HEK293 (cell line): ENCODE measurements at regions not wholly inside any gene's neighbourhood (a gene's known extent, or its start where the extent isn't known, plus 50 kb on each side); places are given as distances from the start of the nearest gene placed in this dataset.

Experiments
- CTCF ChIA-PET: fragments of 350-600 bp; formaldehyde crosslinking; extraction: SDS; loops from one replicate; lab custom pipeline; 2021; ENCODE audit warnings: antibody characterized with exemption; lab: Yijun Ruan, JAX
- POLR2A ChIA-PET: fragments of 300-600 bp; formaldehyde crosslinking; extraction: SDS; loops from one replicate; lab custom pipeline; 2020; ENCODE audit warnings: antibody characterized with exemption, inconsistent platforms; lab: Yijun Ruan, JAX
- H3K27ac ChIP-seq: fragments of 200-500 bp; sonication (Bioruptor generic); 2 replicates; pipeline ENCODE4 v1.5.1; 2014; ENCODE audit warnings: low read depth, low read length, control low read depth, inconsistent platforms; ENCODE audit errors: extremely low read depth
- H3K36me3 ChIP-seq, 2 experiments: fragments of 200-500 bp in 1 of 2; sonication (Bioruptor generic) in 1 of 2; 1 replicate in 1 of 2; 2 replicates in 1 of 2; pipeline ENCODE4 v1.5.1; 2014 to 2017; ENCODE audit warnings: inconsistent platforms in 2 of 2, low read length in 2 of 2; ENCODE audit not compliant: control insufficient read depth in 2 of 2, insufficient read depth in 1 of 2
- H3K4me1 ChIP-seq: fragments of 200-500 bp; sonication (Bioruptor generic); 2 replicates; pipeline ENCODE4 v1.5.1; 2014; ENCODE audit warnings: mild to moderate bottlenecking, low read length, inconsistent platforms; ENCODE audit not compliant: control insufficient read depth, insufficient read depth
- H3K4me3 ChIP-seq: 2 replicates; pipeline ENCODE4 v1.5.1; 2011; ENCODE audit warnings: low read depth, mild to moderate bottlenecking, control low read depth, low read length, moderate library complexity
- H3K9me3 ChIP-seq: fragments of 200-500 bp; sonication (Bioruptor generic); 2 replicates; pipeline ENCODE4 v1.5.1; 2014; ENCODE audit warnings: low read depth, low read length, inconsistent platforms; ENCODE audit not compliant: control insufficient read depth, insufficient read depth
- ELK4 ChIP-seq: IDR thresholded peaks from 2 replicates; pipeline ENCODE4 v1.6.1; 2011; ENCODE audit warnings: mild to moderate bottlenecking, low read depth, low read length, borderline replicate concordance
- INSM2 ChIP-seq: fragments of 450-650 bp; formaldehyde crosslinking; IDR thresholded peaks from 2 replicates; pipeline ENCODE4 v1.5.1; 2016; ENCODE audit warnings: missing biosample characterization, missing genetic modification characterization
- PRDM4 ChIP-seq: fragments of 450-650 bp; formaldehyde crosslinking; IDR thresholded peaks from 2 replicates; pipeline ENCODE4 v1.5.1; 2017; ENCODE audit warnings: missing biosample characterization, missing genetic modification characterization
- YY1 ChIP-seq: fragments of 450-650 bp; formaldehyde crosslinking; IDR thresholded peaks from 2 replicates; pipeline ENCODE4 v1.5.1; 2018; ENCODE audit warnings: missing biosample characterization, missing genetic modification characterization
- ZBTB17 ChIP-seq: fragments of 450-650 bp; formaldehyde crosslinking; IDR thresholded peaks from 2 replicates; pipeline ENCODE4 v1.5.1; 2016; ENCODE audit warnings: missing biosample characterization, missing genetic modification characterization
- ZBTB21 ChIP-seq: fragments of 450-650 bp; formaldehyde crosslinking; IDR thresholded peaks from 2 replicates; pipeline ENCODE4 v1.5.1; 2017; ENCODE audit warnings: missing biosample characterization, missing genetic modification characterization
- ZBTB6 ChIP-seq: fragments of 450-650 bp; formaldehyde crosslinking; IDR thresholded peaks from 2 replicates; pipeline ENCODE4 v1.5.1; 2017; ENCODE audit warnings: missing biosample characterization, missing genetic modification characterization
- ZNF132 ChIP-seq: fragments of 450-650 bp; formaldehyde crosslinking; IDR thresholded peaks from 2 replicates; pipeline ENCODE4 v1.5.1; 2017; ENCODE audit warnings: missing biosample characterization, missing genetic modification characterization, borderline replicate concordance
- ZNF202 ChIP-seq: fragments of 450-650 bp; formaldehyde crosslinking; IDR thresholded peaks from 2 replicates; pipeline ENCODE4 v1.5.1; 2016; ENCODE audit warnings: missing biosample characterization, missing genetic modification characterization, borderline replicate concordance
- ZNF239 ChIP-seq: fragments of 450-650 bp; formaldehyde crosslinking; IDR thresholded peaks from 2 replicates; pipeline ENCODE4 v1.5.1; 2016; ENCODE audit warnings: missing biosample characterization, missing genetic modification characterization
- ZNF366 ChIP-seq: fragments of 450-650 bp; formaldehyde crosslinking; conservative IDR thresholded peaks from 2 replicates; pipeline ENCODE4 v1.5.1; 2016; ENCODE audit warnings: missing biosample characterization, missing genetic modification characterization
- ZNF37A ChIP-seq: fragments of 450-650 bp; IDR thresholded peaks from 2 replicates; pipeline ENCODE4 v1.5.1; 2018; ENCODE audit warnings: missing biosample characterization, missing genetic modification characterization
- ZNF449 ChIP-seq: fragments of 450-650 bp; formaldehyde crosslinking; IDR thresholded peaks from 2 replicates; pipeline ENCODE4 v1.5.1; 2017; ENCODE audit warnings: missing biosample characterization, mild to moderate bottlenecking, missing genetic modification characterization, moderate library complexity
- ZNF530 ChIP-seq: fragments of 450-650 bp; formaldehyde crosslinking; IDR thresholded peaks from 2 replicates; pipeline ENCODE4 v1.5.1; 2016; ENCODE audit warnings: low read depth, missing biosample characterization, missing genetic modification characterization
- ZNF560 ChIP-seq: fragments of 450-650 bp; formaldehyde crosslinking; IDR thresholded peaks from 2 replicates; pipeline ENCODE4 v1.5.1; 2017; ENCODE audit warnings: missing biosample characterization, missing genetic modification characterization, borderline replicate concordance
- ZNF561 ChIP-seq: fragments of 450-650 bp; IDR thresholded peaks from 2 replicates; pipeline ENCODE4 v1.5.1; 2018; ENCODE audit warnings: missing biosample characterization, missing genetic modification characterization, borderline replicate concordance
- ZNF580 ChIP-seq: fragments of 450-650 bp; formaldehyde crosslinking; IDR thresholded peaks from 2 replicates; pipeline ENCODE4 v1.5.1; 2016; ENCODE audit warnings: missing biosample characterization, missing genetic modification characterization
- ZNF707 ChIP-seq: fragments of 450-650 bp; formaldehyde crosslinking; IDR thresholded peaks from 2 replicates; pipeline ENCODE4 v1.5.1; 2016; ENCODE audit warnings: missing biosample characterization, missing genetic modification characterization

- Histone ChIP-seq H3K9me3 (no peaks in the 10 kb centered on the region), H3K36me3 (no peaks in the 10 kb centered on the region), H3K4me3 (no peak overlapping the region), H3K4me1 (no peaks in the 10 kb centered on the region), H3K27ac (no peak overlapping the region)
- TF ChIP-seq ZBTB6 (no peak), ZNF580 (tag by site-specific recombination) (no peak), ZNF239 (tag by site-specific recombination) (no peak), ZBTB21 (no peak), ZBTB17 (tag by site-specific recombination) (no peak), YY1 (no peak), INSM2 (tag by site-specific recombination) (no peak), ZNF132 (no peak), ZNF449 (tag by site-specific recombination) (no peak), ZNF560 (tag by site-specific recombination) (no peak), ZNF202 (no peak), ZNF561 (tag by site-specific recombination) (no peak), ELK4 (no peak), ZNF37A (tag by site-specific recombination) (no peak), ZNF366 (no peak)
- CTCF ChIA-PET: interaction anchor here (0.6 kb wide), 1 partner anchor 59 kb away, joined by 6 read pairs; no protein-coding TSS in a partner anchor
- POLR2A ChIA-PET: no interaction called here
These were observed 290.8 kb upstream of the MYT1L start for GRCh38 chr2:2621855-2622254.

GRCh38 chr2:2620604-2621003, 289.5 kb upstream of the MYT1L start:
- Histone ChIP-seq H3K4me3 (no peak overlapping the region), H3K27ac (no peak overlapping the region), H3K9me3 (no peaks in the 10 kb centered on the region), H3K36me3 (no peaks in the 10 kb centered on the region), H3K4me1 (no peaks in the 10 kb centered on the region)
- TF ChIP-seq ZNF580 (tag by site-specific recombination): no peak
- TF ChIP-seq ZNF530 (tag by site-specific recombination): no peak
- no peak for TF ChIP-seq ZNF707
- ChIA-PET CTCF (no interaction called here), POLR2A (no interaction called here)

GRCh38 chr2:2619995-2620394, 288.9 kb upstream of the MYT1L start:
- Histone ChIP-seq H3K9me3 (no peaks in the 10 kb centered on the region), H3K27ac (no peak overlapping the region), H3K4me1 (no peaks in the 10 kb centered on the region), H3K4me3 (no peak overlapping the region), H3K36me3 (no peaks in the 10 kb centered on the region)
- ChIA-PET CTCF (no interaction called here), POLR2A (no interaction called here)
- TF ChIP-seq PRDM4 (tag by site-specific recombination): no peak
- TF ChIP-seq ZNF561 (tag by site-specific recombination): no peak
